IMR-90 (cell line): ENCODE measurements at regions not wholly inside any gene's neighbourhood (a gene's known extent, or its start where the extent isn't known, plus 50 kb on each side); places are given as distances from the start of the nearest gene placed in this dataset.

ENCODE experiments used
- ATAC-seq: fragments of 200-7000 bp; cut with Tn5 transposase; 2 replicates; pipeline ENCODE4 v1.9.1; 2020; ENCODE audit warnings: low read depth, mild to moderate bottlenecking, moderate library complexity
- BruUV-seq: library from RNA; stranded (reverse); fragments of 400-500 nt; replicated peaks from 2 replicates; lab custom pipeline; 2021; lab: Mats Ljungman, UMichigan
- CTCF ChIA-PET: fragments of 300-600 bp; formaldehyde crosslinking; extraction: SDS; loops from one replicate; lab custom pipeline; 2021; ENCODE audit warnings: antibody characterized with exemption; lab: Yijun Ruan, JAX
- POLR2A ChIA-PET: fragments of 300-600 bp; sonication (Branson Sonifier 250); formaldehyde crosslinking; loops from one replicate; lab custom pipeline; 2022; ENCODE audit warnings: antibody characterized with exemption; ENCODE audit not compliant: unreplicated experiment; lab: Charles Lee
- DNase-seq: peaks from one replicate; pipeline ENCODE4 v3.0.0; 2013
- H2AFZ ChIP-seq: replicated peaks from 2 replicates; pipeline ENCODE3; 2013; ENCODE audit warnings: low read length, mild to moderate bottlenecking; ENCODE audit not compliant: poor library complexity
- H2AK5ac ChIP-seq: 2 replicates; pipeline ENCODE4 v1.6.1; 2013; ENCODE audit warnings: low read depth, low read length, inconsistent platforms
- H2AK9ac ChIP-seq: replicated peaks from 2 replicates; pipeline ENCODE3; 2013; ENCODE audit warnings: mild to moderate bottlenecking, low read depth, low read length, moderate library complexity; ENCODE audit not compliant: poor library complexity
- H2BK120ac ChIP-seq: 2 replicates; pipeline ENCODE4 v1.6.1; 2013; ENCODE audit warnings: low read depth, low read length, inconsistent platforms
- H2BK15ac ChIP-seq: 3 replicates; pipeline ENCODE4 v1.6.1; 2013; ENCODE audit warnings: low read depth, low read length, inconsistent platforms
- H2BK20ac ChIP-seq: 2 replicates; pipeline ENCODE4 v1.6.1; 2013; ENCODE audit warnings: low read depth, mild to moderate bottlenecking, inconsistent platforms, low read length, moderate library complexity
- H2BK5ac ChIP-seq: 2 replicates; pipeline ENCODE4 v1.6.1; 2013; ENCODE audit warnings: mild to moderate bottlenecking, low read depth, low read length, inconsistent platforms; ENCODE audit not compliant: poor library complexity, severe bottlenecking
- H3K14ac ChIP-seq: replicated peaks from 2 replicates; pipeline ENCODE4 v1.6.1; 2013; ENCODE audit warnings: low read depth, low read length, inconsistent platforms
- H3K18ac ChIP-seq: 2 replicates; pipeline ENCODE4 v1.6.1; 2013; ENCODE audit warnings: low read depth, low read length, control low read depth
- H3K23ac ChIP-seq: 2 replicates; pipeline ENCODE4 v1.6.1; 2013; ENCODE audit warnings: low read depth, low read length, inconsistent platforms
- H3K27ac ChIP-seq: 2 replicates; pipeline ENCODE4 v1.5.1; 2013; ENCODE audit warnings: mild to moderate bottlenecking, control low read depth, low read length; ENCODE audit not compliant: insufficient read depth
- H3K27me3 ChIP-seq: 2 replicates; pipeline ENCODE4 v1.6.1; 2013; ENCODE audit warnings: low read length; ENCODE audit not compliant: control insufficient read depth, insufficient read depth
- H3K36me3 ChIP-seq: 2 replicates; pipeline ENCODE4 v1.6.1; 2013; ENCODE audit warnings: low read length, mixed read lengths; ENCODE audit not compliant: control insufficient read depth, insufficient read depth
- H3K4ac ChIP-seq: 2 replicates; pipeline ENCODE4 v1.6.1; 2013; ENCODE audit warnings: low read depth, low read length, inconsistent platforms
- H3K4me1 ChIP-seq: 2 replicates; pipeline ENCODE4 v1.6.1; 2013; ENCODE audit warnings: low read length, mixed read lengths; ENCODE audit not compliant: control insufficient read depth, insufficient read depth
- H3K4me2 ChIP-seq: 2 replicates; pipeline ENCODE4 v1.6.1; 2013; ENCODE audit warnings: low read depth, mild to moderate bottlenecking, control low read depth, low read length, moderate library complexity
- H3K4me3 ChIP-seq: 2 replicates; pipeline ENCODE4 v1.5.1; 2013; ENCODE audit warnings: low read depth, mild to moderate bottlenecking, control low read depth, low read length, moderate library complexity; ENCODE audit not compliant: insufficient read depth
- H3K56ac ChIP-seq: 2 replicates; pipeline ENCODE4 v1.6.1; 2013; ENCODE audit warnings: low read length, inconsistent platforms; ENCODE audit not compliant: insufficient read depth; ENCODE audit errors: extremely low read depth
- H3K79me1 ChIP-seq, 2 experiments: 2 replicates each; pipeline ENCODE4 v1.6.1; 2013; ENCODE audit warnings: low read length in 2 of 2, inconsistent platforms in 1 of 2, low read depth in 1 of 2
- H3K9ac ChIP-seq: 2 replicates; pipeline ENCODE4 v1.6.1; 2013; ENCODE audit warnings: low read depth, low read length, control low read depth
- H3K9me1 ChIP-seq: 2 replicates; pipeline ENCODE4 v1.6.1; 2013; ENCODE audit warnings: low read length, inconsistent platforms; ENCODE audit not compliant: insufficient read depth
- H3K9me3 ChIP-seq: 2 replicates; pipeline ENCODE4 v1.6.1; 2013; ENCODE audit warnings: low read length; ENCODE audit not compliant: control insufficient read depth, insufficient read depth
- H4K20me1 ChIP-seq: 2 replicates; pipeline ENCODE4 v1.6.1; 2013; ENCODE audit warnings: low read length, inconsistent platforms; ENCODE audit not compliant: insufficient read depth
- H4K5ac ChIP-seq: 2 replicates; pipeline ENCODE4 v1.6.1; 2013; ENCODE audit warnings: mild to moderate bottlenecking, low read depth, low read length, control low read depth
- H4K8ac ChIP-seq, 2 experiments: 2 replicates each; pipeline ENCODE4 v1.6.1; 2013; ENCODE audit warnings: low read depth in 2 of 2, low read length in 2 of 2, control low read depth in 1 of 2, inconsistent platforms in 1 of 2
- H4K91ac ChIP-seq: 2 replicates; pipeline ENCODE4 v1.6.1; 2013; ENCODE audit warnings: low read depth, low read length, inconsistent platforms; ENCODE audit not compliant: insufficient read depth
- CEBPB ChIP-seq: IDR thresholded peaks from 2 replicates; pipeline ENCODE4 v1.6.1; 2012; ENCODE audit warnings: low read depth, low read length, improper control_type of control experiment
- CHD1 ChIP-seq: IDR thresholded peaks from 2 replicates; pipeline ENCODE4 v1.6.1; 2012; ENCODE audit warnings: low read depth, low read length, improper control_type of control experiment
- MAZ ChIP-seq: IDR thresholded peaks from 2 replicates; pipeline ENCODE4 v1.6.1; 2012; ENCODE audit warnings: low read depth, mild to moderate bottlenecking, low read length, improper control_type of control experiment, moderate library complexity, borderline replicate concordance
- NFE2L2 ChIP-seq: fragments of 150-350 bp; IDR thresholded peaks from 2 replicates; pipeline ENCODE4 v1.6.1; 2016; ENCODE audit warnings: low read depth, mild to moderate bottlenecking, low read length
- POLR2A ChIP-seq: IDR thresholded peaks from 2 replicates; pipeline ENCODE4 v1.6.1; 2012; ENCODE audit warnings: mild to moderate bottlenecking, low read depth, low read length
- RCOR1 ChIP-seq: IDR thresholded peaks from 2 replicates; pipeline ENCODE4 v1.6.1; 2012; ENCODE audit warnings: mild to moderate bottlenecking, low read length, improper control_type of control experiment; ENCODE audit not compliant: insufficient replicate concordance
- RFX5 ChIP-seq: IDR thresholded peaks from 2 replicates; pipeline ENCODE4 v1.8.0; 2012; ENCODE audit warnings: low read depth, mild to moderate bottlenecking, low read length, moderate library complexity
- WGBS, 2 experiments: methylation state at CpG; one replicate each; pipeline versions ENCODE4 v1.1.5 to v1.1.7; 2013; ENCODE audit warnings: missing lambda C conversion rate in 2 of 2; ENCODE audit not compliant: insufficient read length in 1 of 2; ENCODE audit errors: extremely low coverage in 2 of 2; 5-methylcytosine and 5-hydroxymethylcytosine counted together
- dilution Hi-C: fragments of 300-500 bp; cut with HindIII; formaldehyde crosslinking; loops from one replicate; pipeline ENCODE4 v1.14.3; 2018; ENCODE audit warnings: low sequenced_read_pairs; ENCODE audit not compliant: unreplicated experiment
- in situ Hi-C: fragments of 300-500 bp; cut with MboI; formaldehyde crosslinking; loops from 3 replicates; pipeline ENCODE4 v1.14.3; 2019; ENCODE audit warnings: low sequenced_read_pairs, inconsistent platforms, mixed read lengths
- intact Hi-C: fragments of 100-400 bp; cut with micrococcal nuclease; formaldehyde crosslinking; loops from 2 replicates; pipeline ENCODE4 v1.10.0; 2022
- TF ChIP-seq, protein P1 (sequence below): conservative IDR thresholded peaks from 2 replicates; pipeline ENCODE4 v1.5.1; 2012; ENCODE audit warnings: mild to moderate bottlenecking, low read depth, low read length, improper control_type of control experiment
- TF ChIP-seq, protein P2 (sequence below): fragments of 150-350 bp; IDR thresholded peaks from 2 replicates; pipeline ENCODE4 v1.6.1; 2016; ENCODE audit warnings: low read depth, mild to moderate bottlenecking, low read length, moderate library complexity, borderline replicate concordance

DNA sequence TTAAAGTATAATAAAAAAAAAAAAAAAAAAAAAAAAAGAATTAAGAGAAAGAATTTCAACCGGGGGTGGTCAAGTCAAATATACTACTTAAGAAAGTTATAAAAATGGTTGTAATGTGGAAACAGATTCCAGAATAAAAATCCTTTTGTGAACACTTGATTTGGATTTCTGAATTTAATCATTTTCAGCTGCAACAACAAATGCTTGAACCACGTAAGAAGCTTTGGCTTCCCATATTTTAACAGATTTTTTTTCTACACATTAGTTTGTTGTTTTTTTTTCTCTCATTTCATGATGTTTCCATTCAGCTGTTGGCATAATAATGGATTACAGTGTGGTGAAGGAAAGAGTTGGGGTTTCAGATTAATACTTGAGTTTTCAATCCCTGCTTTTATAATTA, 137.3 kb upstream of the AGR3 start:
- no peak overlapping the region for H4K91ac ChIP-seq
- dilution Hi-C loops = no loop called here

More for the DNA sequence above, 137.3 kb upstream of the AGR3 start:
- Histone ChIP-seq H3K9me3 (no peaks in the 10 kb centered on the region), H4K5ac (no peak overlapping the region), H3K4ac (no peak overlapping the region), H3K18ac (no peak overlapping the region), H3K4me1 (peaks cover 2% of the 10 kb centered on the region; the same call in 1 of the 2 replicates), H3K9ac (no peak overlapping the region), H3K56ac (no peak overlapping the region), H3K79me1 (no peaks in the 10 kb centered on the region), H3K14ac (no peak overlapping the region), H3K9me1 (no peaks in the 10 kb centered on the region), H3K36me3 (no peaks in the 10 kb centered on the region), H3K27ac (no peak overlapping the region), H4K20me1 (no peaks in the 10 kb centered on the region), H2BK5ac (no peak overlapping the region), H2AK5ac (no peak overlapping the region), H2AFZ (no peak overlapping the region), H2BK120ac (no peak overlapping the region), H3K4me2 (no peak overlapping the region), H3K4me3 (no peak overlapping the region), H3K23ac (no peak overlapping the region), H2BK15ac (no peak overlapping the region), H2BK20ac (no peak overlapping the region), H4K8ac (no peak overlapping the region), H3K27me3 (no peaks in the 10 kb centered on the region), H2AK9ac (no peak overlapping the region)
- in situ Hi-C loops = no loop called here
- DNase-seq (no peak), ATAC-seq (no peak)
- WGBS, 2 experiments = no CpG with 5 or more reads among the region's 2 CpGs
- BruUV-seq = no TSS peak
- ChIA-PET POLR2A (no interaction called here), CTCF (interaction anchor here (0.6 to 1.0 kb wide), 2 partner anchors 11 to 603 kb away, joined by 3 to 4 read pairs; no protein-coding TSS in a partner anchor)
- no peak for TF ChIP-seq MAZ
- no peak for TF ChIP-seq RFX5
- no peak for TF ChIP-seq NFE2L2
- TF ChIP-seq CEBPB = no peak
- TF ChIP-seq, protein P1, sequence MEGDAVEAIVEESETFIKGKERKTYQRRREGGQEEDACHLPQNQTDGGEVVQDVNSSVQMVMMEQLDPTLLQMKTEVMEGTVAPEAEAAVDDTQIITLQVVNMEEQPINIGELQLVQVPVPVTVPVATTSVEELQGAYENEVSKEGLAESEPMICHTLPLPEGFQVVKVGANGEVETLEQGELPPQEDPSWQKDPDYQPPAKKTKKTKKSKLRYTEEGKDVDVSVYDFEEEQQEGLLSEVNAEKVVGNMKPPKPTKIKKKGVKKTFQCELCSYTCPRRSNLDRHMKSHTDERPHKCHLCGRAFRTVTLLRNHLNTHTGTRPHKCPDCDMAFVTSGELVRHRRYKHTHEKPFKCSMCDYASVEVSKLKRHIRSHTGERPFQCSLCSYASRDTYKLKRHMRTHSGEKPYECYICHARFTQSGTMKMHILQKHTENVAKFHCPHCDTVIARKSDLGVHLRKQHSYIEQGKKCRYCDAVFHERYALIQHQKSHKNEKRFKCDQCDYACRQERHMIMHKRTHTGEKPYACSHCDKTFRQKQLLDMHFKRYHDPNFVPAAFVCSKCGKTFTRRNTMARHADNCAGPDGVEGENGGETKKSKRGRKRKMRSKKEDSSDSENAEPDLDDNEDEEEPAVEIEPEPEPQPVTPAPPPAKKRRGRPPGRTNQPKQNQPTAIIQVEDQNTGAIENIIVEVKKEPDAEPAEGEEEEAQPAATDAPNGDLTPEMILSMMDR = no peak
- TF ChIP-seq POLR2A = no peak
- TF ChIP-seq CHD1 = no peak
- no peak for TF ChIP-seq RCOR1
- TF ChIP-seq, protein P2, sequence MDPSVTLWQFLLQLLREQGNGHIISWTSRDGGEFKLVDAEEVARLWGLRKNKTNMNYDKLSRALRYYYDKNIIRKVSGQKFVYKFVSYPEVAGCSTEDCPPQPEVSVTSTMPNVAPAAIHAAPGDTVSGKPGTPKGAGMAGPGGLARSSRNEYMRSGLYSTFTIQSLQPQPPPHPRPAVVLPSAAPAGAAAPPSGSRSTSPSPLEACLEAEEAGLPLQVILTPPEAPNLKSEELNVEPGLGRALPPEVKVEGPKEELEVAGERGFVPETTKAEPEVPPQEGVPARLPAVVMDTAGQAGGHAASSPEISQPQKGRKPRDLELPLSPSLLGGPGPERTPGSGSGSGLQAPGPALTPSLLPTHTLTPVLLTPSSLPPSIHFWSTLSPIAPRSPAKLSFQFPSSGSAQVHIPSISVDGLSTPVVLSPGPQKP = no peak
- intact Hi-C loops = no loop called here
